KG1 (cell line): ENCODE measurements at regions not wholly inside any gene's neighbourhood (a gene's known extent, or its start where the extent isn't known, plus 50 kb on each side); places are given as distances from the start of the nearest gene placed in this dataset.
"Not testable (repeated sequence)": the region's sequence is repeated elsewhere in the genome, so short reads cannot be mapped to it uniquely, and the experiment has no call there.

Experiments
- DNase-seq: peaks from one replicate; lab custom pipeline; 2025; lab: John Stamatoyannopoulos, UW

DNA sequence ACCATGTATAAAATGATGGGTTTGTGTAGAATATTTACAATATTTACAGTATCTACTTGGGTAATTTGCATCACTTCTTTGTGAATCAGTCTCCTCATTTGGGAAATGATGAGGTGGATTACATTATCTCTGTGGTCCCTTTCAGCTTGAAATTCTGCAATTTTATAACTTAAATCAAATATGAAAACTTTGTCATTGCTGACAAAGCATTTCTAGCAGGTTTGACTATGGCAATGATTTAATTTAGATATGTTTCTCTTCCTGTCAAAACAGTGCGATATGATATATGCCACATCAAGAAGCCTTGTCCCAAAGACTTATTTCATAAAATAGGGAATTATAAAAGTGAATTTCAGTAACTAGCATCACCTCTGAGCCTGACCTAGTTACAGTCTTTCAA lies 315.8 kb upstream of the MEIS2 start:
- no peak for DNase-seq

DNA sequence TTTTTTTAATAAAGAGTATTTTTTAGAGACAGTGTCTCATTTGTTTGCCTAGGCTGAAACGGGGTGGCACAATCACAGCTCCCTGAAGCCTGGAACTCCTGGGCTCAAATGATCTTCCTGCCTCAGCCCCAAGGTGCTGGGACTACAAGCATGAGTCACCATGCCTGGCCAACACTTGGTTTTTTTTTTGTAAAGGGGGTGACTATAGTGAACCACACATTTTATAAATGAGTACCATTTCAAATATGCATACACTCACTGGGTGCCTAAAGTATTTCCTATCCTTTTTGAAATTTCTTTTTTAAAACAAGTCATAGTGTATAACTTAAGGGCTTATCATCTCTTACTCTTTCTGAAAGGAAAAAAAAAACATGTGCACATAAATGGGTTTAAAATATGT lies 325.2 kb upstream of the MEIS2 start:
- DNase-seq: no peak

DNA sequence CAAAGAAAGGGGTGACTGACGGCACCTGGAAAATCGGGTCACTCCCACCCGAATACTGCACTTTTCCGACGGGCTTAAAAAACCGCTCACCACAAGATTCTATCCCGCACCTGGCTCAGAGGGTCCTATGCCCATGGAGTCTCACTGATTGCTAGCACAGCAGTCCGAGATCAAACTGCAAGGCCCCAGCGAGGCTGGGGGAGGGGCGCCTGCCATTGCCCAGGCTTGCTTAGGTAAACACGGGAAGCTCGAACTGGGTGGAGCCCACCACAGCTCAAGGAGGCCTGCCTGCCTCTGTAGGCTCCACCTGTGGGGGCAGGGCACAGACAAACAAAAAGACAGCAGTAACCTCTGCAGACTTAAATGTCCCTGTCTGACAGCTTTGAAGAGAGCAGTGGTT lies 327.0 kb upstream of the MEIS2 start:
- not testable (repeated sequence) for DNase-seq

DNA sequence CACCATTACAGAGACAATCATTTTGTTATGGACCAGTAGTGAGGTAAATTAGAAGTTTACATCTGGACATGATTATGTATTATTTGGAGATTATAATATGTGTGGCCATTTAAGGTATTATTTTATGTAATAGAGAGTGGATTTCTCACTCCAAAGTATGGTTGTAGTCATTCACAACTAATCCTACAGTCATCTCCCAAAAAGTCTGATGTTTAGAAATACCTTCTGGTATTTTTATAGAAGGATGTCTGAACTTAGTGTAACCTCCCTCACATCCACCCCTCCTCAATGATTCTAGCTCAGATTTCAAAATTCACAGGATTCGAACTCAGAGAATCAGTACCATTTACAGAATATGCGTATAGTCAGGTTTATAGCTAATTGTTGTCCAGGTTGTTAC lies 346.6 kb upstream of the MEIS2 start:
- DNase-seq: no peak

DNA sequence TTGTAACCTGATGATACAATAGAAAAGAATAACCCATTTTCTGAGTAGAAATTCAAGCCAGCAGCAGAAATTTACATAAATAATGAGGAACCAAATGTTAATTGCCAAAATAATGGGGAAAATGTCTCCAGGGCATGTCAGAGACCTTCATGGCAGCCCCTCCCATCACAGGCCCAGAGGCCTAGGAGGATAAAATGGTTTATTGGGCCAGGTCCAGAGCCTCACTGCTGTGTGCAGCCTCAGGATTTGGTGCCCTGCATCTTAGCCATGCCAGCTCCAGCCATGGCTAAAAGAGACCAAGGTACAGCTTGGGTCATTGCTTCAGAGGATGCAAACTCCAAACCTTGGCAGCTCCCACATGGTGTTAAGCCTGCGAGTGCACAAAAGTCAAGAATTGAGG lies 352.1 kb upstream of the MEIS2 start:
- no peak for DNase-seq

DNA sequence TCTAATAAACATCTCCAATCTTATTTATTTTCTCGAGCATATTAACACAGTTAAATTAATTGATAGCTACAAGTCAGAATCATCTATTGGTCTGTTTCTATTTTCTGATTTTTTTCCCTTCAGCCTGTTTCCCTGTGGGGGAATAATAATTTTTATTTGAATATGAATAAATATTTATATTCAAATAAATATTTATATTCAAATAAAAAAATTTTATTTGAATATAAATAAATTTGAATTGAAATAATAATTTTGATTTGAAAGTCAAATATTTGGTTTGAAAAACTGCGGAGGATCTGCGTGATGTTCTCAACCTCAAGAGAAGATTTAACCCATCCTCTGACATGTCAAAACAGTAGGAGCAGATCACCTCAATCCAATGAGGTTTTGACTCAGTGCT lies 380.1 kb upstream of the MEIS2 start:
- no peak for DNase-seq

DNA sequence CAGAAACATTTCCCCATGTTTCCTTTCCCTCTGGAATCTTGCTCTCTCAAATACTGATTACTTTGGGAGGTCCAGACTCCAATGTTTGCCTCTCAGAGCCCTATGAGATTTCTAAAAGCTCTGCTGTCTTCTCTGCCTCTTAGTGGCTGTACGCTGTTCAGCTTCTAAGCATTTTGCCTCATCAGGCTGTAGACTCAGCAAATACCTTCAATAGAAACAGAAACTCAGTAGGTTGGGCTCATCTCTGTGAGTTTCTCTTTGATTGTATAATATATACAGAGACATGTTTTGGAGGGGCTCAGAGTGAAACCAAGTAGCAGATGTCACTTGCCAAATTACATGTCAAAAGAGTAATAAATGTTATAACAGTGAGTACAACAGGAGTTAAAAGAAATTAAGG lies 380.8 kb upstream of the MEIS2 start:
- no peak for DNase-seq

DNA sequence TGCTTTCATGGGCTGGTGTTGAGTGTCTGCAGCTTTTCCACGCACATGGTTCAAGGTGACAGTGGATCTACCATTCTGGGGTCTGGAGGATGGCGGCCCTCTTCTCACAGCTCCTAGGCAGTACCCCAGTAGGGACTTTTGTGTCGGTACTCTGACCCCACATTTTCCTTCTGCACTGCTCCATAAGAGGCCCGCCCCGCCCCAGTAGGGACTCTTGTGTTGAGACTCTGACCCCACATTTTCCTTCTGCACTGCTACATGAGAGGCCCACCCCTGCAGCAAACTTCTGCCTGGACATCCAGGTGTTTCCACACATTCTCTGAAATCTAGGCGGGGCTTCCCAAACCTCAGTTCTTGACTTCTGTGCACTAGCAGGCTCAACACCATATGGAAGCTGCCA lies 383.4 kb upstream of the MEIS2 start:
- DNase-seq: no peak

DNA sequence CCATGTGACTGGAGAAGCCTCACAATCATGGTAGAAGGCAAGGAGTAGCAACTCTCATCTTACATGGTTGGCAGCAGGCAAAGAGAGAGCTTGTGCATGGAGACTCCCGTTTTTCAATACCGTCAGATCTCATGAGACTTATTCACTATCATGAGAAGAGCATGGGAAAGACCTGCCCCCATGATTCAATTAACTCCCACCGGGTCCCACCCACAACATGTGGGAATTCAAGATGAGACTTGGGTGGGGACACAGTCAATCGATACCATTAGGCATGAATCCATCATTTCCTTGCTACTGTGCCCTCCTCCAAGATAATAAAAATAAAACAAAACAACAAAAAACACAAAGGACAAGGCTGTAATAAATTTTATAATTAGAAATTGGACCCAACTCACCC lies 384.7 kb upstream of the MEIS2 start:
- DNase-seq: no peak

DNA sequence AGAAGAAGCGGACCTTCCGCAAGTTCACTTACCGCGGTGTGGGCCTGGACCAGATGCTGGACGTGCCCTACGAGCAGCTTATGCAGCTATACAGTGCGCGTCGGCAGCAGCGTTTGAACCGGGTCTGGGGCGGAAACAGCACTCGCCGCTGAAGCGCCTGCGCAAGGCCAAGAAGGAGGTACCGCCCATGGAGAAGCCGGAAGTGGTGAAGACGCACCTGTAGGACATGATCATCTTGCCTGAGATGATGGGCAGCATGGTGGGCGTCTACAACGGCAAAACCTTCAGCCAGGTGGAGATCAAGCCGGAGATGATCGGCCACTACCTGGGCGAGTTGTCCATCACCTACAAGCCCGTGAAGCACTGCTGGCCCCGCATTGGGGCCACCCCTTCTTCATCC lies 390.4 kb upstream of the MEIS2 start:
- DNase-seq: no peak

DNA sequence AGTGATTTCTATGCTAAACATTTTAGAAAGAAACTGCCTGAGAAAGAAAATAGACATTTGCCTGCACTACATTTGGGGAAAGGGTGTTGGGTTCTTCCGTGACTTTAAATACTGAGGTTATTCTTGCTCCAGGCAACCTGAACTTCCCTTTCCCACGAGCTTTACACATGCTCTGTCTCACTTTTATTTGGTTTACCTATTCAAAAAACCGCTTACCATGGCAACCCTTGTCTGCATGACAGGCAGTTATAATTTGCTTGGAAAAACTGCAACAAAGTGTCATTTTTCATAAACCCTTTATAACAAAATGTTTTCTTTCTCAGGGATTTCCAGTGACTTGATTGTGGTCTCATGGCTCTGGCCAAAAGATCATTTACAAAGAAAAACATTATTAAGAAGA lies 416.3 kb upstream of the MEIS2 start:
- DNase-seq: no peak

DNA sequence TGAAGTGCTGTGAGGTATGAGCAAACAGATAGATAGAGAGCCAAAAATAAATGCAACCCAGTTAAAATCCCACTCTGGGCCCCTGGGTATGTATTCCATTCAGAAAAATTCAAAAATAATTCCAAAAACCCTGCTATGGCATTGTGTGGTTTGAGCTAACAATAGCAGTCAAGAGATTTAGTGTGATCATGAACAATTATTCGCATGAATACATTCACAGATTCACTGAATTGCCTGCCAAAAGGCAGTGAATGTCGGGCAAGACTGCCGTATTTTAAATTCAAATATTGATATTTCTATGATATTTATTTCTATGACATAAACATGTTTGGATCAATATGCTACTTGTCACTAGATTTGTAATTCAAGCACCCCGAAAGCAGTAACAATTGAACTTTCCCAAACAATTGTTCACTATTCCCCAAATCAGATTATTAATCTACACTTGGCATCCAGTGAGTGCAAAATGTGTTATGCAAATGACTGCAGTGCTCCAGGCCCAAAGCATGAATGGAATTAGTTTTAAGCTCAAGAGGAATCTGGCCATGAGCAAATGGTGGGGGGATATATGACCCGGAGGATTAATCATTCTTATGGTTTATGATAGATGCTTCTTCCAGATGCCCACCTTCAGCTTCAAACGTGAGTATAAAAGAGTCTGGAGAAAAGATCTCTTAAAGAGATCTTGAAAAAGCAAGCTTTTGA lies 417.0 kb upstream of the MEIS2 start:
- DNase-seq: no peak

DNA sequence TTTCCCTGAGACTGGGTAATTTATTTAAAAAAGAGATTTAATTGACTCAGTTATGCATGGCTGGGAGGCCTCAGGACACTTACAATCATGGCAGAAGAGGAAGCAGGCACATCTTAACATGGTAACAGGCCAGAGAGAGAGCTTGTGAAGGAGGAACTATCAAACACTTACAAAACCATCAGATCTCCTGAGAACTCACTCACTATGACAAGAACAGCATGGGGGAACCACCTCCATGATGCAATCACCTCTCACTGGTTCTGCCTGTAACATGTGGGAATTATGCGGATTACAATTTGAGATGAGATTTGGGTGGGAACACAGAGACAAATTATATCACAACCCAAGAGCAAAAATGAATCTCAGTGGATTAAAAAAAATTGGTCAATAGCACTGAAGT lies 416.0 kb upstream of the TMCO5A start:
- DNase-seq: no peak

DNA sequence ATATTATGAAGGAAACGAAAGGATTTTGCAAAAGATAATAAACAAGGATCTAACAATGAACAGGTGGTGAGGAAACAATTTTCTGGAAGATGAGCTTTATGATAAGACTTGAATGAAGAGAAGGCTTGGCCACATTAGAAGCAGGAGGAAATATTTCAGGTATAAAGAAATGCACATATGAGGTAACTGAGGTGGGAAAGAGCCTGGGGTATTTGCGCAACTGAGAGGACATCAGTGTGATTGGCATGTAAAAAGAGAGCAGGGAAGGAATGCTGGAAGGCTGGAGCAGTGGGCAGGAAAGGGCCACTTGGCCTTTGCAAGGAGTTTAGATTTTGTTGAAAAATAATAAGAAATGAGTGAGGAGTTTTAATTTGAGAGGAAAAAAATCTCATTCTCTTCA lies 414.4 kb upstream of the TMCO5A start:
- no peak for DNase-seq

DNA sequence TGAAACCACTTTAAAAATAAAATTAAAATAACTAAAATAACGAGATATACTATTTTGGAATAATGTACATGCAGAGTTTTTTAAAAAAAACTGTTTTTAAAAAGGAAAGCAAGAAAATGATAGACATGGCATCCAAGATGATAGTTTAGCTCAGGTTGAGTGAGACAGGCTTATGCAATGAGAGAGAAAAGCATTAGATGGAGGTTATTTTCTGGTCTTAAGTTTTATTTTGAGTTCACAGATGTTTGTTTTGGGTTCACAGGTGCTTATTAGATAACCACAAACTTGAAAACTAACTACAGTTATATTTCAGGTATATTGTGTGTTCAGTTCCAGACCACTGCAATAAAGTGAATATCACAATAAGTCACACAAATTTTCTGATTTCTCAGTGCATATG lies 413.6 kb upstream of the TMCO5A start:
- no peak for DNase-seq

DNA sequence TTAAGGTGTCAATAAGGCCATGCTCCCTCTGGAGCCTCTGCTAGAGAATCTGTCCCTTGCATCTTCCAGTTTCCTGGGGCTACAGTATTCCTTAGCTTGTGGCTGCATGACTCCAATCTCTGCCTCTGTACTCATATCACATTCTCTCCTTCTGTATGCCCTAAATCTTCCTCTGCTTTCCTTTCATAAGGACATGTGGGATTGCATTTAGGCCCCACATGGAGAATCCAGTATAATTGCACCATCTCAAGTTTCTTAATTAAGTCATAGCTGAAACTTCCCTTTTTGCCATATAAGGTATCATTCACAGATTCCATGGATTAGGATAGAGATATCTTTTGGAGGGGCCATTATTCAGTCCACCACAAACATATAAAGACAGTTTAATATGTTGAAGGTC lies 409.8 kb upstream of the TMCO5A start:
- no peak for DNase-seq

DNA sequence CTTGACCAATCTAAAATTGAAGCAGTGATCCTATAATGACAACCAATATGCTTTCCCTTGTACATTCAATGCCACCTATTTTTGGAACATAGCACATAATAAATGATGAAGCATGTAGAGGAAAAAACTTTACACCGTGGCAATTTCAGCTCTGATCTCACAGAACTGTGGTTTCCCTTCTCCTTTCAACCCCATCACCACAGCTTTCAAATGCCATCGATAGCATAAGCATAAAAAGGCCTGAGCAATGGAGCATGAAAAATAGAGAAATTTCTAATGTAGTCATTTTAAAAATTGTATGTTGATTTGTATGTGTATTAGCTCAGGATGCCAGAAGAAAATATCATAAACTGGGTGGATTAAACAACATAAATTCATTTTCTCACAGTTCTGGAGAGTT lies 406.0 kb upstream of the TMCO5A start:
- no peak for DNase-seq

DNA sequence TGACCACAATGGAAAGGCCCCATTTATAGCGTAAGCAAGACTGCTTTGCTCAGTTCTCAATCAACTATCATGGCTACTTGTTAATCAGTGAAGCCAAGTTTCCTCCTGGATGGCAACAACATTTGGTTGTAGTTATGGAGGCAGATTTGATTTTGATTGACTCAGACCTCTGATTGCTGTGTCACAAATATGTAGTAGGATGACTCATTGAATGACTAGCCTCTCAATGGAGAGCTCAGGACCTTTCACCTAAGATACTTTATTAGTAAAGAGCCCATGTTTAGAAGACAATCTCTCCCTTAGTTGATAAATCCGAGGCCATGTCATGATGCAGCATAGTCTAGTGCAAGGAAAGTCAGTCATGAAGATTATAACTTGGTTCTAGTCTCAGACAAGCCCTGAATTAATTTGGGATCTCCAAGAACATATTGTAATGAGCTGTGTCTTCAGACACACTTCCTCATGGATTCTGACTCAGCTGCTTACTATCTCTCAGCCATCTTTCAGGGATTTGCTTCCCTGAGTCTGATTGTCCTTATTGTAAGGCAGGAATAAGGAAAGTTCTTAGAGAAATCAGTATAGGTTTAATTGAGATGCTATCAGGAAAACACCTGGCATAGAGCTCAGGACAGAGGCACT lies 397.4 kb upstream of the TMCO5A start:
- no peak for DNase-seq

DNA sequence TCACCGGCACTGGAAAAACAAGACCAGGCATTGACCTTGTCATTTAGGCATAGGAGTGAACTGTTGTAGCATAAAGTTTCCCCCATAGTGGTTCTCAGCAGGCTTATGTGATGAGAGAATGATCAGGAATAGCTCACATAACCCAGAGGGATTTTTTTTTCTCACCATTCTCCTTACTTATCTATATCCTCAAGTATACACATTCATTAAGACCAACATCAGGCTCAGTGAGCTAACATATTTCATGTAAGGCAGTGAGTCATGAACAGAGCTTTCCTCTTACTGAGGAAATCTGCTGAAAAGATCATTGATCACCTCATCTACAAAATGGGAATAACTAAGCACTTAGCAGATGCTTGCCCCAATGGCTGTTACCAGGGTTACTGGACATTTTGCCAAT lies 396.6 kb upstream of the TMCO5A start:
- DNase-seq: no peak

DNA sequence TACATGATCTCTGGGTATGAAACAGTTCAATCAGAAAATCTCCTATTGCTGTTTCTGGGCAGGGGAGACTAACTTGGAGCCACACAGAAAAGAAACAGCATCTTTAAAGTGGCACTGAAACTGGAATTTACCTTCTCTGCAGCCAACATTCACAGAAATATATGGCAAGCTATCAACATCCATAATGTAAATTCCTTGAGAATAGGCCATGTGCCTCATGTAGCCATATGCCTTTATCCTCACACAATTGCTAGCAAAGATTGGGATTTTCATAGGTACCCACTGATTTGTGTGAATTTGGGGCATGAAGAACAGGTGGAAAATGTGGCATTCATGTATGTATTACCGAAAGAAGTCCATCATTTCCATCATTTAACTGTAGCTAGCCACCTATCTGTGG lies 386.3 kb upstream of the TMCO5A start:
- no peak for DNase-seq

DNA sequence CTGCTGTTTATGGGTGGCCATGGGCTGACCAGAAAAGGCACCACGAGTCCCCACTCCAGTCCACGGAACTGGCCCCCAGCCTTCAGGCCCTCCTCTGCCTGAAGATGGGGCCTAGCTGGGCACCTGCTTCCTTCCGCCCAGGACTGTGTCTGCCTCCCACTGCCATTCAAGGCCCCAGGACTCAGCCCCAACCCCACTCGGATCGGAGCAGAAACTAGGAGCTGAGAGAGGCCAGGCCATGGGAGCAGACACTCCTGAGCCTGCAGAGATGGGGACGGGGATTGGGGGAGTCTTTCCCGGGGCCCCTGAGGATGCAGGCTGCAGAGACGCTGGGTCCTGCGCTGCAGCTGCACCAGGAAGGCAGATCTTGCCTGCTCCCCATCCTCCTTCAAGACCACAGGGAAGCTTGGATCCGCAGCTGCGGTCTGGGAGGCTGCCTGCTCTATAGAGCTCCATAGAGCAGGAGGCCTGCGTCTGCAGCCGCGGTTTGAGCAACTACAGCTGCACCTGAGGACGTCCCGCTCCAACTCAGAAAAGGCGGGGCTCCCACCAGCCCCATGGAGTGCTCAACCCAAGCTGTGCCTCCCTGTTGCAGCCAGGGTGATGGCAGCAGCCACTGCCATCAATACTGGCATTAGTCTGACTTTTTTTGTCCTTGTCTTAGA lies 383.9 kb upstream of the TMCO5A start:
- no peak for DNase-seq

DNA sequence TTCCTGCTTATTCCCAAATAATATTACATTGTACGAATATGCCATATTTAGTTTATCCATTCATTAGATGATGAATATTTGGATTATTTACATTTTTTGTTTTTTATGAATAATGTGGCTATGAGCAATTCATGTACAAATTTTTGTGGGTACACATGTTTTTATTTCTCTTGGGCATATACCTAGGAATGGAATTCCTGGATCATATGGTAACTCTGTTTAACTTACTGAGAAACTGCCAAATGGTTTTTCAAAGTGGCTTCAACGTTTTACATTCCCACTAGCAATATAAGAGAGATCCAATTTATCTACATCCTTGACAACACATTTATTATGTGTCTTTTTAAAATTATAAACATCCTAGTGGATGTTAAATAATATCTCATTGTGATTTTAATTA lies 362.0 kb upstream of the TMCO5A start:
- no peak for DNase-seq

DNA sequence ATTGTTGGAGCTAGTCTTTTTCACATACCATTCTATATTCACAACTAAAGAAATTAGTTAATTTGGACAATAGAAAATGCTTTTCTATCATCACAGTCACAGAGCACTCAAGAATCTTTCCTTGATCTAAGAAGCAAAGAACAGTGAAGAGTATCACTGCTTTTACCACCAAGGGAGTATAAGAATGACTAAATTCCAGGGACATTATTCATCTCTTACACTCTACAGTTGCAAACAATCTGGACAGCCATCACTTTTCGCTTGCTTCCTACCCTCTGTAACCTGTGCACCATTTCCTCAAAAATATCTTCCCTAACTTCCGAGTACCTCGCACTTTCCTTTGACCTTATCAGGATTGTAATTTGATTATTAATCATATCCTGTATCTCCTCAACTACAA lies 359.5 kb upstream of the TMCO5A start:
- DNase-seq: no peak

DNA sequence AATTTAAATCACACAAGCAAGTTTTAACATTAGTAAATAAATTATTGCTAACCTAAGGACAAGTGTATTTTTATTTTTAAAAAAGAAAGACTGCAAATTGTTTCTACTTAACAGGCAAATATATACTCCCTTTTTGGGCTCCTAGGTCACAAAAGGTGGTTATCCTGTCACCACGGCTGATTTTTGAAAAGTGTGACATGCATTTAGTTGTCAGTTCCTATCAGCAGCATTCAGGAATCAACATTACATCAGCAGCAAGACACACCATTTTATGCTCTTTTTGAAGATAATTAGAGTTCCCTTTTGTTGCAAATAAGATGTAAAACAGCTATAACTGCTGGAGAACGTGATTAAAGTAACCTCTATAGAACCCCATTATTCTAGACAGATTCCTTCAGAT lies 357.5 kb upstream of the TMCO5A start:
- DNase-seq: no peak
